Left ventricle myocardium inferior (tissue), 1 donor: ENCODE measurements at regions not wholly inside any gene's neighbourhood (a gene's known extent, or its start where the extent isn't known, plus 50 kb on each side); places are given as distances from the start of the nearest gene placed in this dataset.

Experiments used
- DNase-seq: peaks from one replicate; pipeline ENCODE4 v3.0.0-alpha.2; 2020
- H3K27ac ChIP-seq: fragments of 200-600 bp; replicated peaks from 2 replicates; pipeline ENCODE4 v1.8.0; 2021
- H3K27me3 ChIP-seq: fragments of 200-600 bp; 2 replicates; pipeline ENCODE4 v1.8.0; 2021; ENCODE audit warnings: low read depth
- H3K36me3 ChIP-seq: fragments of 200-600 bp; 2 replicates; pipeline ENCODE4 v1.8.0; 2021
- H3K4me1 ChIP-seq: fragments of 200-600 bp; 2 replicates; pipeline ENCODE4 v1.8.0; 2021
- H3K4me3 ChIP-seq: fragments of 200-600 bp; 2 replicates; pipeline ENCODE4 v1.8.0; 2021; ENCODE audit warnings: mild to moderate bottlenecking, moderate library complexity
- H3K9me3 ChIP-seq: fragments of 200-600 bp; replicated peaks from 2 replicates; pipeline ENCODE4 v1.8.0; 2021
- CTCF ChIP-seq: fragments of 200-600 bp; IDR thresholded peaks from 2 replicates; pipeline ENCODE4 v1.8.0; 2021; ENCODE audit warnings: antibody characterized with exemption, mild to moderate bottlenecking, borderline replicate concordance
- intact Hi-C: fragments of 100-400 bp; cut with micrococcal nuclease; formaldehyde crosslinking; loops from one replicate; pipeline ENCODE4 v1.11.0; 2022
- donor health status: DM: no; HTN: yes; CAD: no; lungs with severe emphysema.

DNA sequence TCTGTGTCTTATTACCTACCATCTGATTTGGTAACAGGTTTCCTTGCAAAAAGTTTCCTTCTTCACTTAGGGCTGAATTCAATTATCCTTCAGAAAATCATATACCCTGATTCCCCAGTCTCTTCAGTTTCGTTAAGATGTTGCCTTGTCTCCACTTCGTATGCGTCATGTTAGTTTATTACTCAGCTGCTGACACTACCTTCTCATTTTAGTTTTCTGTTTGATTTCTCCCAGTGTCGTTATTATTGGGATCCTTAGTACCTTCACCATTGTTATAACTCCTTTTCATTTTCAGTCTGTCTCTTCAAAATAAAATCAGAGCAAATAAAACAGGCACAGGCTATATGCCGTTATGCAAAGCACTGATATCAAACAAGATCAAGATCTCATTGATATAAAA lies 87.5 kb upstream of the RBPJ start:
- no peak overlapping the region for H3K27ac ChIP-seq
- H3K4me3 ChIP-seq = no peak overlapping the region
- DNase-seq = no peak
- no peaks in the 10 kb centered on the region for H3K4me1 ChIP-seq
- H3K27me3 ChIP-seq = peaks cover 15% of the 10 kb centered on the region
- no peak for TF ChIP-seq CTCF
- intact Hi-C loops = no loop called here
- H3K36me3 ChIP-seq = no peaks in the 10 kb centered on the region
- H3K9me3 ChIP-seq = peaks cover 4% of the 10 kb centered on the region

GRCh38 chr4:26235500-26235899 lies 85.3 kb upstream of the RBPJ start:
- Histone ChIP-seq H3K27me3 (peaks cover 13% of the 10 kb centered on the region), H3K9me3 (peaks cover 4% of the 10 kb centered on the region), H3K4me3 (no peak overlapping the region), H3K4me1 (peaks cover 9% of the 10 kb centered on the region), H3K27ac (no peak overlapping the region), H3K36me3 (no peaks in the 10 kb centered on the region)
- peak; percentile 33 for DNase-seq
- intact Hi-C loops = no loop called here
- TF ChIP-seq CTCF = peak; percentile 12

DNA sequence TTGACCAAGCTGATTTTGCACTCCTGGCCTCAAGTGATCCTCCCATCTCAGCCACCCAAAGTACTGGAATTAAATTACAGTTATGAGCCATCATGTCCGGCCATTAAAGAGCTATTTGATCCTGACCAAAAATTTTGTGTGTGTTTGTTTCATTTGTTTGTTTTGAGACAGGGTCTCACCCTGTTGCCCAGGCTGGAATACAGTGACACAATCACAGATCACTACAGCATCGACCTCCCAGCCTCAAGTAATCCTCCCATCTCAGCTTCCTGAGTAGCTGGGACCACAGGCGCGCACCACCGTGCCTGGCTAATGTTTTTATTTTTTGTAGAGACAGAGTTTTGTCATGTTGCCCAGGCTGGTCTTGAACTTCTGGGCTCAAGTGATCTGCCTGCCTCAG lies 82.9 kb upstream of the RBPJ start:
- Histone ChIP-seq H3K27me3 (peaks cover 13% of the 10 kb centered on the region), H3K27ac (no peak overlapping the region), H3K9me3 (peaks cover 4% of the 10 kb centered on the region), H3K36me3 (no peaks in the 10 kb centered on the region), H3K4me1 (peaks cover 9% of the 10 kb centered on the region), H3K4me3 (no peak overlapping the region)
- TF ChIP-seq CTCF = no peak
- no peak for DNase-seq
- intact Hi-C loops = no loop called here

GRCh38 chr4:26238426-26238777 lies 82.4 kb upstream of the RBPJ start:
- peaks cover 4% of the 10 kb centered on the region for H3K9me3 ChIP-seq
- no peaks in the 10 kb centered on the region for H3K36me3 ChIP-seq
- peaks cover 9% of the 10 kb centered on the region for H3K4me1 ChIP-seq
- H3K4me3 ChIP-seq = no peak overlapping the region
- no peak for DNase-seq
- H3K27ac ChIP-seq = no peak overlapping the region
- no peak for TF ChIP-seq CTCF
- intact Hi-C loops = no loop called here
- H3K27me3 ChIP-seq = peaks cover 13% of the 10 kb centered on the region

GRCh38 chr4:26238778-26239679 lies 81.8 kb upstream of the RBPJ start:
- Histone ChIP-seq H3K4me3 (no peak overlapping the region), H3K36me3 (no peaks in the 10 kb centered on the region), H3K9me3 (peaks cover 4% of the 10 kb centered on the region), H3K27me3 (peaks cover 13% of the 10 kb centered on the region), H3K27ac (peak overlapping the region; percentile 24), H3K4me1 (peaks cover 9% of the 10 kb centered on the region)
- TF ChIP-seq CTCF = no peak
- DNase-seq = no peak
- intact Hi-C loops = no loop called here
